DND-41 (cell line): ENCODE measurements at regions not wholly inside any gene's neighbourhood (a gene's known extent, or its start where the extent isn't known, plus 50 kb on each side); places are given as distances from the start of the nearest gene placed in this dataset.

Experiments used
- ATAC-seq: fragments of 200-7000 bp; cut with Tn5 transposase; 3 replicates; pipeline ENCODE4 v1.9.1; 2021; ENCODE audit warnings: low read depth; ENCODE audit not compliant: insufficient read depth
- DNase-seq: peaks from one replicate; pipeline ENCODE4 v3.0.0-alpha.2; 2020
- H2AFZ ChIP-seq: 2 replicates; pipeline ENCODE4 v1.6.0; 2012; ENCODE audit warnings: low read depth, low read length
- H3K27ac ChIP-seq: 2 replicates; pipeline ENCODE4 v1.5.1; 2012; ENCODE audit warnings: low read length, inconsistent platforms
- H3K27me3 ChIP-seq: fragments of 200-600 bp; sonication (generic); 2 replicates; pipeline ENCODE4 v1.6.0; 2012; ENCODE audit warnings: low read length, mild to moderate bottlenecking, inconsistent platforms; ENCODE audit not compliant: insufficient read depth, poor library complexity
- H3K36me3 ChIP-seq: 2 replicates; pipeline ENCODE4 v1.5.1; 2012; ENCODE audit warnings: low read length, inconsistent platforms; ENCODE audit not compliant: insufficient read depth
- H3K4me1 ChIP-seq: 2 replicates; pipeline ENCODE4 v1.5.1; 2012; ENCODE audit warnings: mild to moderate bottlenecking, low read length; ENCODE audit not compliant: insufficient read depth
- H3K4me2 ChIP-seq: 2 replicates; pipeline ENCODE4 v1.6.0; 2012; ENCODE audit warnings: mild to moderate bottlenecking, moderate library complexity, low read length, inconsistent platforms; ENCODE audit not compliant: insufficient read depth
- H3K4me3 ChIP-seq, 2 experiments: fragments of 200-600 bp in 1 of 2; shearing (Covaris generic) in 1 of 2; 2 replicates each; pipeline ENCODE4 v1.5.1; 2012 to 2016; ENCODE audit warnings: inconsistent platforms in 2 of 2, low read length in 2 of 2, mild to moderate bottlenecking in 2 of 2, low read depth in 1 of 2, moderate library complexity in 1 of 2
- H3K79me2 ChIP-seq: 2 replicates; pipeline ENCODE4 v1.6.0; 2012; ENCODE audit warnings: low read length, inconsistent platforms; ENCODE audit not compliant: insufficient read depth
- H3K9ac ChIP-seq: 2 replicates; pipeline ENCODE4 v1.6.0; 2012; ENCODE audit warnings: low read depth, mild to moderate bottlenecking, inconsistent platforms, low read length, moderate library complexity
- H3K9me3 ChIP-seq: 2 replicates; pipeline ENCODE4 v1.5.1; 2012; ENCODE audit warnings: low read length, moderate library complexity, mild to moderate bottlenecking, inconsistent platforms; ENCODE audit not compliant: insufficient read depth, severe bottlenecking
- H4K20me1 ChIP-seq: 2 replicates; pipeline ENCODE4 v1.6.0; 2012; ENCODE audit warnings: low read length; ENCODE audit not compliant: insufficient read depth
- EZH2 ChIP-seq: IDR thresholded peaks from 3 replicates; pipeline ENCODE4 v1.6.1; 2012; ENCODE audit warnings: borderline replicate concordance, low read depth, mild to moderate bottlenecking, moderate library complexity, low read length, inconsistent platforms; ENCODE audit not compliant: severe bottlenecking
- TF ChIP-seq, protein P1 (sequence below): IDR thresholded peaks from 2 replicates; pipeline ENCODE4 v1.5.1; 2012; ENCODE audit warnings: borderline replicate concordance, low read length, moderate library complexity, mild to moderate bottlenecking; ENCODE audit not compliant: poor library complexity, severe bottlenecking; ENCODE audit errors: extremely low read depth

DNA sequence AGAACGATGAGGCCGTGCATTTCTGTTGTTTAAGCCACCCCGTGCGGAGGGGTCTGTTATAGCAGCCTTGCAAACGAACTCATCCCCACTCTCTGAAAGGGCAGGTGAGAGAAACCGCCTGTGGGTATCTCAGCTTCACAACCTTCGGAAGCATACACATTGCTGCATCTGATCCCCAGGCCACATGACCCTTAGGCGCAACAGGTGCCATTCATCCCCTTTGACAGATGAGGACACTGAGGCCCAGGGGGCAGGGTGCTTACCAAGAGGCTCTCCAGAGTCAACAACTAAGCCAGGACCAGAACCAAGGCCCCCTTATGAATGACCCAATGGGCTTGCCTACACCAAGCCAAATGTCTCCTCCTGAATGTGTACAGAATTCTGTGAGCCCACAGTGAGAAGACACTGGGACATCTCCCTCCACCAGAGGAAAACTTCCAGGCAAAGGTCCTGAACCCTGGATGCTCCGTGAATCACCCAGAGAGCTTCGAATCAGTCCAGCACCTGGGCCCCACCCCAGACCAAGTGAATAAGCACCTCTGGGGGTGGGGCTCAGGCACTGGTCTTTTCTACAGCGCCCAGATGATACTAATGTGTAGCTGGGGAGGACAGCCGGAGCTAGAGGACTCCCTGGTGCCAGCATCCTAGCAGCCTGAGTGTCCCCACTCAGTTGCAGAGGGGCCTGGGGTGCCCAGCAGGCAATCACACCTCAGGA lies 83.2 kb downstream of the BUD13 start:
- Histone ChIP-seq H3K27me3 (peaks cover 3% of the 10 kb centered on the region), H3K27ac (no peak overlapping the region)

DNA sequence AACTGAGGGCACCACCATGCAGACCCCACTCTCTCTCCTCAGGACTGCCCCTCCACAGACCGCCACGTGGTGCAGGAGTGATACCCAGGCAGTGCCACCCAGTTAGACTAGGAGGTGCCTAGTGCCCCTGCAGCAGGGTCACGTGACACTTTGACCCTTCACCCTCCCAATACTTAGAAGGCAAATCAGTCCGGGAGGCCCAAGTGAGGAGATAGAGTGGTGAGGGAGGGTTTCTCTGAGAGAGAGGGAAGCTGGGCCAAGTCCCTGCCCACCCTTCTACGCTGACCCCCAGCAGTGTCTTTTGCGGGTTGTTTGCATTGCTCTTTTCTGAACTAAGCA lies 84.6 kb downstream of the BUD13 start:
- Histone ChIP-seq H3K4me3 (no peak overlapping the region), H3K36me3 (no peaks in the 10 kb centered on the region), H3K4me2 (no peak overlapping the region), H3K4me1 (no peaks in the 10 kb centered on the region), H3K27ac (no peak overlapping the region), H3K9me3 (no peaks in the 10 kb centered on the region), H4K20me1 (no peaks in the 10 kb centered on the region), H2AFZ (no peak overlapping the region), H3K27me3 (peaks cover 3% of the 10 kb centered on the region), H3K79me2 (no peaks in the 10 kb centered on the region), H3K9ac (no peak overlapping the region)
- ATAC-seq (no peak), DNase-seq (no peak)
- TF ChIP-seq, protein P1, sequence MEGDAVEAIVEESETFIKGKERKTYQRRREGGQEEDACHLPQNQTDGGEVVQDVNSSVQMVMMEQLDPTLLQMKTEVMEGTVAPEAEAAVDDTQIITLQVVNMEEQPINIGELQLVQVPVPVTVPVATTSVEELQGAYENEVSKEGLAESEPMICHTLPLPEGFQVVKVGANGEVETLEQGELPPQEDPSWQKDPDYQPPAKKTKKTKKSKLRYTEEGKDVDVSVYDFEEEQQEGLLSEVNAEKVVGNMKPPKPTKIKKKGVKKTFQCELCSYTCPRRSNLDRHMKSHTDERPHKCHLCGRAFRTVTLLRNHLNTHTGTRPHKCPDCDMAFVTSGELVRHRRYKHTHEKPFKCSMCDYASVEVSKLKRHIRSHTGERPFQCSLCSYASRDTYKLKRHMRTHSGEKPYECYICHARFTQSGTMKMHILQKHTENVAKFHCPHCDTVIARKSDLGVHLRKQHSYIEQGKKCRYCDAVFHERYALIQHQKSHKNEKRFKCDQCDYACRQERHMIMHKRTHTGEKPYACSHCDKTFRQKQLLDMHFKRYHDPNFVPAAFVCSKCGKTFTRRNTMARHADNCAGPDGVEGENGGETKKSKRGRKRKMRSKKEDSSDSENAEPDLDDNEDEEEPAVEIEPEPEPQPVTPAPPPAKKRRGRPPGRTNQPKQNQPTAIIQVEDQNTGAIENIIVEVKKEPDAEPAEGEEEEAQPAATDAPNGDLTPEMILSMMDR = no peak
- TF ChIP-seq EZH2 = no peak

More for the DNA sequence above, 83.2 kb downstream of the BUD13 start:
- no peak overlapping the region for H3K9ac ChIP-seq
- H4K20me1 ChIP-seq = no peaks in the 10 kb centered on the region; the same call in 1 of the 2 replicates
- H2AFZ ChIP-seq = no peak overlapping the region
- TF ChIP-seq, protein P1 = no peak
- no peak for TF ChIP-seq EZH2
- DNase-seq (no peak), ATAC-seq (no peak)
- no peaks in the 10 kb centered on the region for H3K4me1 ChIP-seq
- no peak overlapping the region for H3K4me2 ChIP-seq
- H3K79me2 ChIP-seq = no peaks in the 10 kb centered on the region
- no peaks in the 10 kb centered on the region for H3K36me3 ChIP-seq
- H3K4me3 ChIP-seq = no peak overlapping the region
- H3K9me3 ChIP-seq = no peaks in the 10 kb centered on the region

DNA sequence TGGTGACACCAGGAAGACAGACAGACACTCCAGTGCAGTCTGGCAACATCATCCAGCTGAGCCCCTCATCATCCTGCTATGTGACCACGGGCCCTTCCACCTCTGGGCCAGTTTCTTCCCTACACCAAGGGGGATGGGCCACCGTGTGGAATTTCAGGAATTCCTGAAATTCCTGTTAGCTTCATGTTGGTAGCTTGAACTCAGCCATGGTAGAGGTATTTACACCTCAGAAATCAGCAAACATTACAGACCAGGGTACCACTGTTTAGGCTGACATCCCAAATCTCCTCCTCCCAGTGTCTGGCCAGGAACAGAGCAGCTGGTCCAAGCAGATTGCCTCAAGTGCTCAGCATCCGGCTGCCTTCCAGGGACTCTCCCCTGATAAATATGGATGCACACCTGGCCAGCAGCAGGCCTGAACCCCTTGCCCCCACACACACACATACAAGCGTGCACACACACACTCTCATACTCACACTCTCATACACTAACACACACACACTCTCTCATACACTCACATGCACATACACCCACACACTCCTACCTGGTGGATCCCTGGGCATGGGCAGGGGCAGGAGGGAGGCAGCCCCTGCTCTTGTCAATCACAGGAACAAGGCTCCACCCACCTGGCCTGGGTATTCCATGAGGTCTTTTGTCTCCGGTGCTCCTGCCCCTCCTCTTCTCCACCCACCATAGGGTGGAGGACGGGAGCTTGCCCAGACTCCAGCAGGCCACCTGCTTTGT lies 85.2 kb downstream of the BUD13 start:
- TF ChIP-seq EZH2 = no peak
- TF ChIP-seq, protein P1 = no peak
- no peaks in the 10 kb centered on the region for H3K79me2 ChIP-seq
- ATAC-seq (no peak), DNase-seq (no peak)
- H2AFZ ChIP-seq = no peak overlapping the region
- H3K9ac ChIP-seq = no peak overlapping the region
- no peaks in the 10 kb centered on the region for H3K9me3 ChIP-seq
- no peak overlapping the region for H3K27ac ChIP-seq
- H4K20me1 ChIP-seq = no peaks in the 10 kb centered on the region
- peaks cover 3% of the 10 kb centered on the region for H3K27me3 ChIP-seq
- H3K4me3 ChIP-seq = no peak overlapping the region
- no peaks in the 10 kb centered on the region for H3K36me3 ChIP-seq
- no peaks in the 10 kb centered on the region for H3K4me1 ChIP-seq
- H3K4me2 ChIP-seq = no peak overlapping the region
